ENCODE measurements at regions not wholly inside any gene's neighbourhood (a gene's known extent, or its start where the extent isn't known, plus 50 kb on each side); places are given as distances from the start of the nearest gene placed in this dataset.

- ChIA-PET POLR2A (no interaction called here), CTCF (no interaction called here)
- Histone ChIP-seq H3K36me3 (ENCODE audit: control insufficient read depth, insufficient read depth, low read length) (no peaks in the 10 kb centered on the region), H3K4me3 (ENCODE audit: low read depth, low read length) (no peak overlapping the region), H3K27me3 (ENCODE audit: control insufficient read depth, insufficient read depth, low read length) (no peaks in the 10 kb centered on the region)
- no peak for TF ChIP-seq CTCF (IDR thresholded peaks at IDR 0.05; ENCODE audit: insufficient read depth, low read depth, low read length)
- DNase-seq (ENCODE audit: low read depth): no peak
Observed at GRCh38 chr14:40093800-40094199, 661.6 kb upstream of the FBXO33 start.

GRCh38 chr14:40074169-40074568 is 641.9 kb upstream of the FBXO33 start:
- no peak for DNase-seq (ENCODE audit: low read depth)
- no peak for TF ChIP-seq CTCF (IDR thresholded peaks at IDR 0.05; ENCODE audit: insufficient read depth, low read depth, low read length)
- Histone ChIP-seq H3K36me3 (ENCODE audit: control insufficient read depth, insufficient read depth, low read length) (no peaks in the 10 kb centered on the region), H3K4me3 (ENCODE audit: low read depth, low read length) (no peak overlapping the region), H3K27me3 (ENCODE audit: control insufficient read depth, insufficient read depth, low read length) (no peaks in the 10 kb centered on the region)
- POLR2A ChIA-PET: no interaction called here
- CTCF ChIA-PET: no interaction called here

GRCh38 chr14:40072175-40072574 is 639.9 kb upstream of the FBXO33 start:
- no peak for TF ChIP-seq CTCF (IDR thresholded peaks at IDR 0.05; ENCODE audit: insufficient read depth, low read depth, low read length)
- no peaks in the 10 kb centered on the region for H3K36me3 ChIP-seq (ENCODE audit: control insufficient read depth, insufficient read depth, low read length)
- no peak overlapping the region for H3K4me3 ChIP-seq (ENCODE audit: low read depth, low read length)
- H3K27me3 ChIP-seq (ENCODE audit: control insufficient read depth, insufficient read depth, low read length): no peaks in the 10 kb centered on the region
- no peak for DNase-seq (ENCODE audit: low read depth)
- ChIA-PET POLR2A (no interaction called here), CTCF (no interaction called here)

- ChIA-PET POLR2A (no interaction called here), CTCF (no interaction called here)
- Histone ChIP-seq H3K27me3 (ENCODE audit: control insufficient read depth, insufficient read depth, low read length) (no peaks in the 10 kb centered on the region), H3K36me3 (ENCODE audit: control insufficient read depth, insufficient read depth, low read length) (no peaks in the 10 kb centered on the region), H3K4me3 (ENCODE audit: low read depth, low read length) (no peak overlapping the region)
- no peak for TF ChIP-seq CTCF (IDR thresholded peaks at IDR 0.05; ENCODE audit: insufficient read depth, low read depth, low read length)
- no peak for DNase-seq (ENCODE audit: low read depth)
Observed at GRCh38 chr14:40058901-40059897, 627.0 kb upstream of the FBXO33 start.

GRCh38 chr14:40053416-40053815 is 621.2 kb upstream of the FBXO33 start:
- ChIA-PET CTCF (no interaction called here), POLR2A (no interaction called here)
- no peak for TF ChIP-seq CTCF (IDR thresholded peaks at IDR 0.05; ENCODE audit: insufficient read depth, low read depth, low read length)
- Histone ChIP-seq H3K4me3 (ENCODE audit: low read depth, low read length) (no peak overlapping the region), H3K36me3 (ENCODE audit: control insufficient read depth, insufficient read depth, low read length) (no peaks in the 10 kb centered on the region), H3K27me3 (ENCODE audit: control insufficient read depth, insufficient read depth, low read length) (no peaks in the 10 kb centered on the region)
- no peak for DNase-seq (ENCODE audit: low read depth)
